GM04503 (cell line): ENCODE measurements at regions not wholly inside any gene's neighbourhood (a gene's known extent, or its start where the extent isn't known, plus 50 kb on each side); places are given as distances from the start of the nearest gene placed in this dataset.

Source experiments
- DNase-seq: peaks from one replicate; pipeline ENCODE4 v3.0.0-alpha.2; 2012; ENCODE audit warnings: low read depth

- DNase-seq: no peak
These were observed 50.8 kb upstream of the EDNRA start for GRCh38 chr4:147430111-147430510.
